ENCODE measurements at regions not wholly inside any gene's neighbourhood (a gene's known extent, or its start where the extent isn't known, plus 50 kb on each side); places are given as distances from the start of the nearest gene placed in this dataset.

DNA sequence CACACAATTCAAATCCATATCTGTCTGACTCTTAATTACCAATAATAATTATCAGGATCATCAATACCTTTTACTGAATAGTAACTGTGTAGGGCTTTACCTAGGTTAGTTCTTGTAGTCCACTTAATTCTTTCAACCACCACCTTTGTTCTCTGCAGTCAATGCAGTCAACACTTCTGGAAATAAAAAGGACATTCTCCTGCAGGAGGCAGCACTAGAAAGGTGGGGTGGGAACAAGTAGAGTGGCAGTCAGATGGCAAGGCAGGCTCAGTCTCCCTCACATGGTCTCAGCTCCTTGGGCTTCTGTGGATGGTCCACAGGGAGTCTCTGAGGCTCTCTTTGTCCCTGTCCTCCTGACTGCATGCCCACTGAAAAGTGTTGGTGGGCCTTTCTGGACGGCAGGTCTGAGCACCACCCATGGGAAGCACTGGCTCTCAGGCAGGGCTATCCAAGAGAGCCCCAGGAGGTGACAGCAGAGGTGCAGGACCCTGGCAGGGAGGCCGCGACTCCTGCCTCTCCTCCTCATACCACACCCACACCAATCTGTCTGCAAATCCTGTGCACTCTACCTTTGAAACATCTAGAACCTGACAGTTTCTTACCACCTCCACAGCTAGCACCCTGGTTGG is 237.3 kb downstream of the FOXD2 start:
- in situ Hi-C loops (cut with HindIII; ENCODE audit: low sequenced_read_pairs) = no loop called here
- DNase-seq (ENCODE audit: low spot score) = no peak

- in situ Hi-C loops (cut with HindIII; ENCODE audit: low sequenced_read_pairs) = no loop called here
- DNase-seq (ENCODE audit: low spot score) = no peak
Measured at GRCh38 chr1:47675721-47676120, 237.9 kb downstream of the FOXD2 start.

DNA sequence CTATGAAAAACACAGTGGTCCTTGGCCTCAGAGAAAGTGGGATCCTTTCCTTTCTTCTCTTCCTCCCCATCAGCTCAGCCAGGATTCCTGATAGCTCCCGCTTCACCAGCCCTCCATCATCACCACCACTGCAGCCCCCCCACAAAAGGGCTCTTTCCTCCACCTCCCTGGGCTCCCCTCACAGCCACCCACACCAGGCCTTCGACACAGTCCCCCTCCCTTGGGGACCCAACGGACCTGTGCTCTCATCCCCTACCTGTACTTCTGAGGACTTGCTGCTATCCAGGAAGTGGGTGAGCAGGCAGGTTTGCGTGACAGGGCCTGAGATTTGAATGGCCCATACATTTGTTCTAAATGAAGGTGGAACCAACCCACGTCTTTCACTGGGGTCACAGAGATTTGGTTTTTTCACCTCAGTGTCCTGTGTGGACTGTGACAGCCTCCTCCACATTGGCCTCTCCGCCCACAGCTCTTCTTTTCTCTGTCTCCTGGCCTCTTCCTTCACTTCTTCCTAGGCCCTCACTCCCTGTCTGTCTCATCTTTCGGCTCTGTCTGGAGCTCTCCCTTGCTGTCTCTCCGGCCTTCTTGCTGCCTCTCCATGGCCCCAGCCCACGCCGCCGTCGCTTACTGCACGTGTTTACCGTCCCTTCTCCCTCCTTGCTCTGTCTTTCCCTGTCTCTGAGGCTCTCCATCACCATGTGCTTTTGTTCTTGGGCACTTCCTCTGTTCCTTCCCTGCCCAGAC is 238.6 kb downstream of the FOXD2 start:
- no peak for DNase-seq (ENCODE audit: low spot score)
- in situ Hi-C loops (cut with HindIII; ENCODE audit: low sequenced_read_pairs) = no loop called here

GRCh38 chr1:47677241-47677940 is 239.5 kb downstream of the FOXD2 start:
- in situ Hi-C loops (cut with HindIII; ENCODE audit: low sequenced_read_pairs) = no loop called here
- no peak for DNase-seq (ENCODE audit: low spot score)

GRCh38 chr1:47678464-47678980 is 240.7 kb downstream of the FOXD2 start:
- DNase-seq (ENCODE audit: low spot score) = no peak
- in situ Hi-C loops (cut with HindIII; ENCODE audit: low sequenced_read_pairs) = no loop called here

GRCh38 chr1:47679301-47679791 is 241.5 kb downstream of the FOXD2 start:
- DNase-seq (ENCODE audit: low spot score) = no peak
- in situ Hi-C loops (cut with HindIII; ENCODE audit: low sequenced_read_pairs) = no loop called here

GRCh38 chr1:47679826-47680225 is 242.0 kb downstream of the FOXD2 start:
- in situ Hi-C loops (cut with HindIII; ENCODE audit: low sequenced_read_pairs) = no loop called here
- no peak for DNase-seq (ENCODE audit: low spot score)

GRCh38 chr1:47680815-47681475 is 243.1 kb downstream of the FOXD2 start:
- DNase-seq (ENCODE audit: low spot score) = no peak
- in situ Hi-C loops (cut with HindIII; ENCODE audit: low sequenced_read_pairs) = no loop called here

GRCh38 chr1:47681735-47682134 is 243.9 kb downstream of the FOXD2 start:
- no peak for DNase-seq (ENCODE audit: low spot score)
- in situ Hi-C loops (cut with HindIII; ENCODE audit: low sequenced_read_pairs) = no loop called here

DNA sequence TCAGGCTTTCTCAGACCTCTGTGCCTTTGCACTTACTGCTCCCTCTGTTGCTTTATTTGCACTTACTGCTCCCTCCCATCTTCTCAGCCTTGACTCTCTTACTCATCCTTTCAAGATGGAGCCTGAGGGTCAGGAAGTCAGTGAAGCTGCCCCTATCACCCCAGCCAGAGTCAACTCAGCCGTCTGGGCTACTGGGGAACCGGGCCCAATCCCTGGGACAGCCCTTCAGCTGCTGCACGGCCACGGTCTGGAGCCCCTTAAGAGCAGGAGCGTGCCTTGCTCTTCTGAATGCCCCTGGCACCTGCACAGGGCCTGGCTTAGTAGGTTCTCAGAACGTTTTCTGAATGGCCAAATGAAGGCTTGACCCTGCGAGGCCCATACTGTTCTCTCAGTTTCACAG is 244.4 kb downstream of the FOXD2 start:
- in situ Hi-C loops (cut with HindIII; ENCODE audit: low sequenced_read_pairs) = no loop called here

GRCh38 chr1:47682786-47683350 is 245.0 kb downstream of the FOXD2 start:
- DNase-seq (ENCODE audit: low spot score) = no peak
- in situ Hi-C loops (cut with HindIII; ENCODE audit: low sequenced_read_pairs) = no loop called here

More for the DNA sequence above, 244.4 kb downstream of the FOXD2 start:
- DNase-seq (ENCODE audit: low spot score) = no peak

DNA sequence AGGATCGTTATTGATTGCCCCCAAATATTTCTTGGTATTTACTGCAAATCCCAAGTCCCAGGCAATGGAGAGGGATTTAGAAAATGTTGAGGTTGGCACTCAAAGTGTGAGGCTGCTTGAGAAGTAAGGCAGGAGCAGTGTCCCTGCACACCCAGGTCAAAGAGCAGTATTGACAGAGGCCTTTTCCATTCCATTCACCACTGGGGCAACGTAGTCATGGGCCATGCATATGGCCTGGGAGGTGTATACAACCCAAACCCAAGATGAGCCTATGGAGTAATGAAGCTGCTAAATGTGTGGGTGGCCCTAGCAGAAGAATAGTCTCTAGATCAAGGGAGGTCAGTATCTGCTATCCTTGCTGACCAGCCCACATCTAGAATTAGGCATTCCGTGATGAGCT is 245.6 kb downstream of the FOXD2 start:
- in situ Hi-C loops (cut with HindIII; ENCODE audit: low sequenced_read_pairs) = no loop called here
- no peak for DNase-seq (ENCODE audit: low spot score)

DNA sequence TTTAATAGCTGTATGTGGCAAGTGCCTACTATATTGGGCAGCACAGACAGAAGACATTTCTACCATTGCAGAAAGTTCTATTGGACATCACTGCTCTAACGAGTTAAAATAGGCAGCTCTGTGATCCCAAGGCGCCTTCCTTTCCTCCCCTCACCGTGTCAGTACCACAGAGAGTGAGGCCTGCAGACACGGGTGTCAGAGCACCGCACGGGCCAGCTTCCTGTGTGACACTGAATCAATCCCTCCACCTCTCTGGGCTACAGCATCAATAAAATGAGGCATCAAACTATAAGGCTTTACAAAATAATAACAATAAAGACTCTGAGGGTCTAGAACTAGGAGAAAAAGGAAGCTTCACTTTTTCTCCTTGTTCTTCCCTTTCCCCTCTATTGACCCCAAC is 246.7 kb downstream of the FOXD2 start:
- in situ Hi-C loops (cut with HindIII; ENCODE audit: low sequenced_read_pairs) = no loop called here
- DNase-seq (ENCODE audit: low spot score) = no peak

DNA sequence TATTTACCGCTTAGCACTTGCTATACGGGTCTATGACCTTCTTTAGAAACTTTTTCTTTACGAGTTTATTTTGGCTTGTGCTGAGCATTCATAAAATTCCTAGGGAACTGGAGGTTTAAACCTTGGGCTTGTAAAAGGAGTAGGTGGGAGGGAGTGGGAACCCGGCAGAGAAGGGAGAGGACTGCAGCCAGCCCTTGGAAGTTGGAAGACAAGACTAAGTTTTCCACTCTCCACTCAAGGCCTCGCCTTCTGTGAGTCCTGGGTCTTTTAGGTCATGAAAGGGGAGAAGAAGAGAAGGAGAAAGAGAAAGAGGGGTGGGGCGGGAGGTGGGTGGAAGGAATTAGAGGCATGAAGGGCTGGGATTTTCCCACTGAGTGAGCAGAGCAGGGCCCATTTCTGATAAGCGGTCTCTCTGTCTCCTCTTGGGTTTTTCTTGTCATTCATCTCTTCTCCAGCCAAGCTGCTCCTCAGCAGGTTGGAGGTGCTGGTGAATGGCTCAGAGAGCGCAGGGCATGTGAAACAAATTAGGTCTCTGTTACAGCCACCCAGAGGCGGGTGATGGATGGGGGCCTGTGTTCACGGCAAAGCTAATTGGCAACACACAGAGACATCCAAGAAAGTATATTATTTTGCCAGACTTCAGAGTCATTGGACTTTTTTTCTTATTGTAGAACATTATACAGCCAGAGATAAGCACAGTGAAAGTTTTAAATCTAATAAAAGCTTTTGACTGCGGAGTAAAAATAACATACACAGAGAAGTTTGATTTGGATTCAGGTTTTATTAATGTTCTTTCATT is 247.3 kb downstream of the FOXD2 start:
- peak; percentile 49 for DNase-seq (ENCODE audit: low spot score)
- in situ Hi-C loops (cut with HindIII; ENCODE audit: low sequenced_read_pairs) = no loop called here

DNA sequence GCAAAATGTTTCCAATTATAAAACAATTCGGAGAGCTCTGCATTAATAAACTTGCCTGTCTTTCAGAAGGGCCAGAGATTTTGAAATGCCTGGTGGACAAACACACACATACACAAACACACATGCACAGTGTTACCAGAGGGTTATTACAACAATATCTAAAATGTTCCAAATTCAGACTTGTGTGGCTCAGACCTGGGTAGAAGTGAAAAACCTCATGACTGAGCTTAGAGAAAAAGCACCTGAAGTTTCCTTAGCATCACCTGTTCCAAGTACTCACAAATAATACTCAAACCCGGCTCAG is 247.9 kb downstream of the FOXD2 start:
- no peak for DNase-seq (ENCODE audit: low spot score)
- in situ Hi-C loops (cut with HindIII; ENCODE audit: low sequenced_read_pairs) = no loop called here

DNA sequence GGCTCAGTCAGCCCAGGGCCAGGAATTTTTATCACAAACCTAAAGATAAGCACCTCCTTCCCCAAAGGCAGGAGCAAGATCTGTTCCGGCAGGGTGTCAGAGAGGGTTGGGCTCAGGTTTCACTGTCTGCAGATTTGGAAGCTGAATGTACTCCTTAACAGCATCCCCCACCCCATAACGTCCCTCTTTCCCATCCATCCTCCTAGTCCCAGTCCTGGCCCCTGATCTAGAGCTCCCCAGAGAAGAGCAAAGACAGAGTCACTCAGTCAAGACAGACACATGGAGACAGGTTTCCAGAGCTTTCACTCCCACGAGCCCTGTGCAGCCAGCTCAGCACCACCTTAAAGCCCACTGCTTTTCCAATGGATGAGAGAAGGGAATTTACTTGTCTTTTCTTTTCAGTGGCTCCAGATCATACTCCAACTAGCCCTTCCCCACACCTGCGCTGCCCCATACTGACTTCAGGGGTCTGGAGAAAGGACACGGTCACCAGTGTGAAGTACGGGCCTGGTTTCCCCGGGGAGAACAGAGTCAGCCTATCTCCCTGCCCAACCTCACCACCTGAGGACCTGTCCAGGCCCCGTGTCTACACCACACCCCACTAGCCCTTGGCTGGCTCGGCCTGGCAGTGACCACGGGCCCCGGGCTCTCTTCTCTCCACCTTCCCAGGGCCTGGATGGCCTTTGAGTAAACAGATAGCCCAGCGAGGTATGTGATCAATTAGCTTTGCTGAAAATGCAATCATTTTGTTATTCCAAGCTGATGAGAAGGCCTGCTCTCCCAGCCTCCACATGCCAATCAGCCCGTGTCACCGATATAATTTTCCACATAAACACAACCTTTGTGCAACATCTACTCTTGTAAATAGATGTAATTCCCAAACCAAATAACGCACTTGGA is 249.1 kb downstream of the FOXD2 start:
- in situ Hi-C loops (cut with HindIII; ENCODE audit: low sequenced_read_pairs) = no loop called here
- DNase-seq (ENCODE audit: low spot score) = no peak

- in situ Hi-C loops (cut with HindIII; ENCODE audit: low sequenced_read_pairs) = no loop called here
- no peak for DNase-seq (ENCODE audit: low spot score)
Measured at GRCh38 chr1:47687631-47688460, 250.0 kb downstream of the FOXD2 start.
